Mesenchymal stem cell (in vitro differentiated cells and primary cell): ENCODE measurements at regions not wholly inside any gene's neighbourhood (a gene's known extent, or its start where the extent isn't known, plus 50 kb on each side); places are given as distances from the start of the nearest gene placed in this dataset.

ENCODE experiments used
- DNase-seq: peaks from one replicate; pipeline ENCODE4 v3.0.0-alpha.2; 2013
- H2AFZ ChIP-seq: one replicate; pipeline ENCODE4 v1.6.1; 2013; ENCODE audit warnings: low read depth, mild to moderate bottlenecking, control low read depth, inconsistent platforms, low read length, moderate library complexity
- H2AK5ac ChIP-seq: 2 replicates; pipeline ENCODE4 v1.6.1; 2013; ENCODE audit warnings: low read length, moderate library complexity, mild to moderate bottlenecking, inconsistent platforms; ENCODE audit not compliant: severe bottlenecking
- H2BK120ac ChIP-seq: one replicate; pipeline ENCODE4 v1.6.1; 2013; ENCODE audit warnings: low read depth, mild to moderate bottlenecking, inconsistent platforms, low read length, moderate library complexity
- H2BK12ac ChIP-seq, 2 experiments: one replicate each; pipeline ENCODE4 v1.6.1; 2013; ENCODE audit warnings: inconsistent platforms in 2 of 2, low read length in 2 of 2, mild to moderate bottlenecking in 2 of 2, moderate library complexity in 2 of 2, control low read depth in 1 of 2
- H2BK15ac ChIP-seq: one replicate; pipeline ENCODE4 v1.6.1; 2013; ENCODE audit warnings: mild to moderate bottlenecking, low read depth, inconsistent platforms; ENCODE audit not compliant: poor library complexity, severe bottlenecking
- H2BK5ac ChIP-seq: 2 replicates; pipeline ENCODE4 v1.6.1; 2013; ENCODE audit warnings: low read depth, mild to moderate bottlenecking, low read length, control low read depth, inconsistent platforms; ENCODE audit not compliant: poor library complexity, severe bottlenecking
- H3K14ac ChIP-seq, 2 experiments: one replicate each; pipeline ENCODE4 v1.6.1; 2013; ENCODE audit warnings: inconsistent platforms in 2 of 2, low read length in 2 of 2, control low read depth in 1 of 2, mild to moderate bottlenecking in 1 of 2, moderate library complexity in 1 of 2
- H3K18ac ChIP-seq, 2 experiments: one replicate each; pipeline ENCODE4 v1.6.1; 2013; ENCODE audit warnings: inconsistent platforms in 2 of 2, low read length in 2 of 2, control low read depth in 1 of 2, low read depth in 1 of 2, mild to moderate bottlenecking in 1 of 2
- H3K23ac ChIP-seq, 2 experiments: one replicate each; pipeline ENCODE4 v1.6.1; 2013; ENCODE audit warnings: inconsistent platforms in 2 of 2, low read length in 2 of 2, mild to moderate bottlenecking in 2 of 2, moderate library complexity in 2 of 2, control low read depth in 1 of 2
- H3K27ac ChIP-seq: 2 replicates; pipeline ENCODE4 v1.5.1; 2013; ENCODE audit warnings: mild to moderate bottlenecking, moderate library complexity, low read length, control low read depth, inconsistent platforms; ENCODE audit not compliant: poor library complexity, severe bottlenecking
- H3K27me3 ChIP-seq, 2 experiments: 2 replicates each; pipeline versions ENCODE4 v1.6.1 to v1.7.0; 2013; ENCODE audit warnings: low read length in 2 of 2, mild to moderate bottlenecking in 2 of 2, moderate library complexity in 2 of 2, control low read depth in 1 of 2, inconsistent platforms in 1 of 2; ENCODE audit not compliant: control insufficient read depth in 1 of 2, insufficient read depth in 1 of 2
- H3K36me3 ChIP-seq, 2 experiments: 2 replicates each; pipeline versions ENCODE4 v1.6.1 to v1.7.0; 2013; ENCODE audit warnings: low read length in 2 of 2, control low read depth in 1 of 2, inconsistent platforms in 1 of 2, low read depth in 1 of 2, mild to moderate bottlenecking in 1 of 2; ENCODE audit not compliant: insufficient read depth in 2 of 2, control insufficient read depth in 1 of 2
- H3K4ac ChIP-seq, 2 experiments: one replicate each; pipeline ENCODE4 v1.6.1; 2013; ENCODE audit warnings: inconsistent platforms in 2 of 2, low read length in 2 of 2, mild to moderate bottlenecking in 2 of 2, moderate library complexity in 2 of 2, control low read depth in 1 of 2, low read depth in 1 of 2
- H3K4me1 ChIP-seq: 2 replicates; pipeline ENCODE4 v1.6.1; 2013; ENCODE audit warnings: low read depth, low read length, control low read depth; ENCODE audit not compliant: control insufficient read depth, insufficient read depth
- H3K4me2 ChIP-seq: 2 replicates; pipeline ENCODE4 v1.6.1; 2013; ENCODE audit warnings: low read length, mild to moderate bottlenecking, inconsistent platforms; ENCODE audit not compliant: poor library complexity, severe bottlenecking
- H3K4me3 ChIP-seq, 2 experiments: 2 replicates each; pipeline versions ENCODE4 v1.5.1 to v1.7.0; 2013; ENCODE audit warnings: low read length in 2 of 2, mild to moderate bottlenecking in 2 of 2, control low read depth in 1 of 2, low read depth in 1 of 2; ENCODE audit not compliant: insufficient read depth in 1 of 2
- H3K79me1 ChIP-seq: replicated peaks from 2 replicates; pipeline ENCODE4 v1.6.1; 2013; ENCODE audit warnings: mild to moderate bottlenecking, control low read depth, low read length, inconsistent platforms; ENCODE audit not compliant: poor library complexity, severe bottlenecking
- H3K9ac ChIP-seq: 2 replicates; pipeline ENCODE4 v1.7.0; 2013; ENCODE audit warnings: mild to moderate bottlenecking, low read length, moderate library complexity
- H3K9me3 ChIP-seq: 2 replicates; pipeline ENCODE4 v1.7.0; 2013; ENCODE audit warnings: mild to moderate bottlenecking, low read length; ENCODE audit not compliant: control insufficient read depth
- H4K8ac ChIP-seq: one replicate; pipeline ENCODE4 v1.6.1; 2013; ENCODE audit warnings: inconsistent platforms, mild to moderate bottlenecking, low read length, moderate library complexity
- H4K91ac ChIP-seq: one replicate; pipeline ENCODE4 v1.6.1; 2013; ENCODE audit warnings: mild to moderate bottlenecking, low read length, inconsistent platforms
- WGBS: methylation state at CpG from one replicate; pipeline ENCODE4 v1.1.7; 2013; ENCODE audit warnings: mixed read lengths; 5-methylcytosine and 5-hydroxymethylcytosine counted together

GRCh38 chr2:62568074-62568473 lies 62.1 kb upstream of the TMEM17 start:
- Histone ChIP-seq H3K4me1 (peaks cover 12% of the 10 kb centered on the region), H2AFZ (no peak overlapping the region), H2AK5ac (no peak overlapping the region), H3K14ac (no peak overlapping the region), H2BK12ac (no peak overlapping the region), H3K4me3 (no peak overlapping the region), H2BK120ac (no peak overlapping the region), H4K91ac (no peak overlapping the region), H3K27ac (no peak overlapping the region), H3K36me3 (no peaks in the 10 kb centered on the region), H3K9ac (no peak overlapping the region), H3K23ac (no peak overlapping the region), H2BK15ac (no peak overlapping the region), H2BK5ac (no peak overlapping the region), H3K4ac (no peak overlapping the region), H3K18ac (no peak overlapping the region), H3K9me3 (no peaks in the 10 kb centered on the region), H4K8ac (no peak overlapping the region), H3K4me2 (no peak overlapping the region), H3K79me1 (no peaks in the 10 kb centered on the region), H3K27me3 (no peaks in the 10 kb centered on the region)
- no CpG with 5 or more reads among the region's 1 CpG for WGBS
- no peak for DNase-seq

- Histone ChIP-seq H3K4ac (no peak overlapping the region), H3K36me3 (no peaks in the 10 kb centered on the region), H3K27ac (no peak overlapping the region), H3K23ac (no peak overlapping the region), H3K27me3 (no peaks in the 10 kb centered on the region), H3K9ac (no peak overlapping the region), H2BK5ac (no peak overlapping the region), H3K4me1 (peaks cover 10% of the 10 kb centered on the region), H2BK12ac (no peak overlapping the region), H4K8ac (no peak overlapping the region), H3K14ac (no peak overlapping the region), H2BK15ac (no peak overlapping the region), H3K4me3 (no peak overlapping the region), H2AK5ac (no peak overlapping the region), H3K18ac (no peak overlapping the region), H3K4me2 (no peak overlapping the region), H2AFZ (no peak overlapping the region), H4K91ac (no peak overlapping the region), H3K9me3 (no peaks in the 10 kb centered on the region), H3K79me1 (no peaks in the 10 kb centered on the region), H2BK120ac (no peak overlapping the region)
- 94% methylated on average over 1 of the region's 2 CpGs for WGBS
- DNase-seq, result no peak
Measured at GRCh38 chr2:62567669-62568068, 61.7 kb upstream of the TMEM17 start.

GRCh38 chr2:62566847-62567246 lies 60.9 kb upstream of the TMEM17 start:
- H3K23ac ChIP-seq, result no peak overlapping the region
- no peak for DNase-seq

GRCh38 chr2:62565309-62565908 lies 59.4 kb upstream of the TMEM17 start:
- Histone ChIP-seq H3K9ac (no peak overlapping the region), H2AK5ac (no peak overlapping the region), H3K9me3 (no peaks in the 10 kb centered on the region), H3K14ac (no peak overlapping the region), H2BK5ac (no peak overlapping the region), H3K4me2 (no peak overlapping the region), H3K27ac (no peak overlapping the region), H2BK15ac (no peak overlapping the region), H3K79me1 (no peaks in the 10 kb centered on the region), H3K18ac (no peak overlapping the region), H2AFZ (no peak overlapping the region), H3K36me3 (no peaks in the 10 kb centered on the region), H2BK120ac (no peak overlapping the region), H2BK12ac (no peak overlapping the region), H4K8ac (no peak overlapping the region), H3K27me3 (no peaks in the 10 kb centered on the region), H4K91ac (no peak overlapping the region), H3K23ac (no peak overlapping the region), H3K4me3 (no peak overlapping the region), H3K4ac (no peak overlapping the region), H3K4me1 (peaks cover 2% of the 10 kb centered on the region)
- DNase-seq, result peak; percentile 10
- 75% methylated on average over 3 of the region's 3 CpGs for WGBS

More at GRCh38 chr2:62566847-62567246, 60.9 kb upstream of the TMEM17 start:
- Histone ChIP-seq H3K36me3 (no peaks in the 10 kb centered on the region), H2BK12ac (no peak overlapping the region), H3K27ac (no peak overlapping the region), H3K9ac (no peak overlapping the region), H2BK15ac (no peak overlapping the region), H2AFZ (no peak overlapping the region), H3K4me3 (no peak overlapping the region), H2AK5ac (no peak overlapping the region), H2BK5ac (no peak overlapping the region), H3K14ac (no peak overlapping the region), H4K91ac (no peak overlapping the region), H3K9me3 (no peaks in the 10 kb centered on the region), H3K4me2 (no peak overlapping the region), H3K4ac (no peak overlapping the region), H4K8ac (no peak overlapping the region), H3K18ac (no peak overlapping the region), H3K79me1 (no peaks in the 10 kb centered on the region), H3K4me1 (peaks cover 10% of the 10 kb centered on the region), H3K27me3 (no peaks in the 10 kb centered on the region), H2BK120ac (no peak overlapping the region)
- no CpG with 5 or more reads among the region's 1 CpG for WGBS
